ENCODE measurements at regions not wholly inside any gene's neighbourhood (a gene's known extent, or its start where the extent isn't known, plus 50 kb on each side); places are given as distances from the start of the nearest gene placed in this dataset.
"Not testable (repeated sequence)": the region's sequence is repeated elsewhere in the genome, so short reads cannot be mapped to it uniquely, and the experiment has no call there.

- DNase-seq (ENCODE audit: low read depth in 4 of 4, low spot score in 3 of 4), result no peak
Measured at GRCh38 chr13:76319921-76320320, 566.3 kb downstream of the KCTD12 start.

- no peak for DNase-seq (ENCODE audit: low read depth in 4 of 4, low spot score in 3 of 4)
Measured at GRCh38 chr13:76316998-76317527, 569.1 kb downstream of the KCTD12 start.

GRCh38 chr13:76314495-76314894, 571.7 kb downstream of the KCTD12 start:
- DNase-seq (ENCODE audit: low read depth in 4 of 4, low spot score in 3 of 4), result no peak

- DNase-seq (ENCODE audit: low read depth in 4 of 4, low spot score in 3 of 4), result peak in 1 of 4 donors; percentile 3
Measured at GRCh38 chr13:76307142-76307541, 579.1 kb downstream of the KCTD12 start.

- DNase-seq (ENCODE audit: low read depth in 4 of 4, low spot score in 3 of 4), result no peak
Measured at GRCh38 chr13:76300688-76301087, 585.5 kb downstream of the KCTD12 start.

- DNase-seq (ENCODE audit: low read depth in 4 of 4, low spot score in 3 of 4), result no peak
Measured at GRCh38 chr13:76297331-76297730, 588.9 kb downstream of the KCTD12 start.

- DNase-seq (ENCODE audit: low read depth in 4 of 4, low spot score in 3 of 4), result no peak
Measured at GRCh38 chr13:76296751-76297150, 589.5 kb downstream of the KCTD12 start.

GRCh38 chr13:76295020-76295419, 591.2 kb downstream of the KCTD12 start:
- DNase-seq (ENCODE audit: low read depth in 4 of 4, low spot score in 3 of 4), result not testable (repeated sequence)

- DNase-seq (ENCODE audit: low read depth in 4 of 4, low spot score in 3 of 4), result no peak
Measured at GRCh38 chr13:76293751-76294150, 592.5 kb downstream of the KCTD12 start.

- DNase-seq (ENCODE audit: low read depth in 4 of 4, low spot score in 3 of 4), result no peak
Measured at GRCh38 chr13:76293346-76293745, 592.9 kb downstream of the KCTD12 start.

- no peak for DNase-seq (ENCODE audit: low read depth in 4 of 4, low spot score in 3 of 4)
Measured at GRCh38 chr13:76292726-76293125, 593.5 kb downstream of the KCTD12 start.

- no peak for DNase-seq (ENCODE audit: low read depth in 4 of 4, low spot score in 3 of 4)
Measured at GRCh38 chr13:76292031-76292430, 594.2 kb downstream of the KCTD12 start.

GRCh38 chr13:76289558-76289957, 596.6 kb downstream of the KCTD12 start:
- DNase-seq (ENCODE audit: low read depth in 4 of 4, low spot score in 3 of 4), result no peak

GRCh38 chr13:76286178-76286577, 600.0 kb downstream of the KCTD12 start:
- no peak for DNase-seq (ENCODE audit: low read depth in 4 of 4, low spot score in 3 of 4)

- DNase-seq (ENCODE audit: low read depth in 4 of 4, low spot score in 3 of 4), result no peak
Measured at GRCh38 chr13:76285463-76285862, 600.7 kb downstream of the KCTD12 start.

- not testable (repeated sequence) for DNase-seq (ENCODE audit: low read depth in 4 of 4, low spot score in 3 of 4)
Measured at GRCh38 chr13:76279766-76280165, 606.4 kb downstream of the KCTD12 start.

GRCh38 chr13:76271728-76272232, 614.4 kb downstream of the KCTD12 start:
- no peak for DNase-seq (ENCODE audit: low read depth in 4 of 4, low spot score in 3 of 4)

- not testable (repeated sequence) for DNase-seq (ENCODE audit: low read depth in 4 of 4, low spot score in 3 of 4)
Measured at GRCh38 chr13:76268307-76268706, 617.9 kb downstream of the KCTD12 start.

- DNase-seq (ENCODE audit: low read depth in 4 of 4, low spot score in 3 of 4), result no peak
Measured at GRCh38 chr13:76267216-76267615, 619.0 kb downstream of the KCTD12 start.

GRCh38 chr13:76266561-76266960, 619.6 kb downstream of the KCTD12 start:
- DNase-seq (ENCODE audit: low read depth in 4 of 4, low spot score in 3 of 4), result no peak

- no peak for DNase-seq (ENCODE audit: low read depth in 4 of 4, low spot score in 3 of 4)
Measured at GRCh38 chr13:76250211-76250610, 614.1 kb downstream of the LMO7 start.

- no peak for DNase-seq (ENCODE audit: low read depth in 4 of 4, low spot score in 3 of 4)
Measured at GRCh38 chr13:76245920-76246319, 609.8 kb downstream of the LMO7 start.

- DNase-seq (ENCODE audit: low read depth in 4 of 4, low spot score in 3 of 4), result no peak
Measured at GRCh38 chr13:76245211-76245610, 609.1 kb downstream of the LMO7 start.

Measured in right renal pelvis (tissue), 4 donors.